Liver (tissue), 7 donors: ENCODE measurements at regions not wholly inside any gene's neighbourhood (a gene's known extent, or its start where the extent isn't known, plus 50 kb on each side); places are given as distances from the start of the nearest gene placed in this dataset.

Experiments
- DNase-seq: peaks from one replicate; pipeline ENCODE4 v3.0.0-alpha.2; 2017; ENCODE audit warnings: low spot score
- H3K27ac ChIP-seq, 2 donors: one replicate each; pipeline ENCODE4 v1.7.0; 2013; ENCODE audit warnings: inconsistent platforms in 2 of 2, low read length in 2 of 2, control low read depth in 1 of 2, low read depth in 1 of 2, mild to moderate bottlenecking in 1 of 2
- H3K27me3 ChIP-seq, 4 donors: one replicate each; pipeline versions ENCODE4 v1.6.1 to v1.7.0; 2013; ENCODE audit warnings: low read length in 3 of 4, inconsistent platforms in 1 of 4, mild to moderate bottlenecking in 1 of 4, moderate library complexity in 1 of 4; ENCODE audit not compliant: control insufficient read depth in 4 of 4, insufficient read depth in 4 of 4
- H3K36me3 ChIP-seq, 4 donors: one replicate each; pipeline versions ENCODE4 v1.6.1 to v1.7.0; 2013; ENCODE audit warnings: low read length in 3 of 4, mild to moderate bottlenecking in 3 of 4, low read depth in 1 of 4, moderate library complexity in 1 of 4; ENCODE audit not compliant: control insufficient read depth in 4 of 4, insufficient read depth in 3 of 4
- H3K4me1 ChIP-seq, 4 donors: one replicate each; pipeline versions ENCODE4 v1.6.1 to v1.7.0; 2013; ENCODE audit warnings: low read length in 3 of 4, mild to moderate bottlenecking in 3 of 4, moderate library complexity in 1 of 4; ENCODE audit not compliant: control insufficient read depth in 4 of 4, insufficient read depth in 4 of 4
- H3K4me3 ChIP-seq, 3 donors: one replicate each; pipeline versions ENCODE4 v1.6.1 to v1.7.0; 2013; ENCODE audit warnings: low read length in 3 of 3, control low read depth in 1 of 3, low read depth in 1 of 3, mild to moderate bottlenecking in 1 of 3
- H3K9ac ChIP-seq, 2 donors: one replicate each; pipeline ENCODE4 v1.7.0; 2013; ENCODE audit warnings: low read length in 2 of 2, mild to moderate bottlenecking in 2 of 2, moderate library complexity in 2 of 2, control low read depth in 1 of 2, low read depth in 1 of 2
- H3K9me3 ChIP-seq, 4 donors: one replicate each; pipeline versions ENCODE4 v1.6.1 to v1.7.0; 2013; ENCODE audit warnings: low read length in 3 of 4; ENCODE audit not compliant: control insufficient read depth in 4 of 4
- ATF3 ChIP-seq: IDR thresholded peaks from 2 replicates; pipeline ENCODE4 v1.6.1; 2016; ENCODE audit warnings: antibody characterized with exemption
- FOXA1 ChIP-seq: IDR thresholded peaks from 2 replicates; pipeline ENCODE4 v1.6.1; 2016; ENCODE audit warnings: antibody characterized with exemption
- FOXA2 ChIP-seq: IDR thresholded peaks from 2 replicates; pipeline ENCODE4 v1.6.1; 2016; ENCODE audit warnings: antibody characterized with exemption
- GABPA ChIP-seq, 2 donors: IDR thresholded peaks in 1 of 2; conservative IDR thresholded peaks in 1 of 2; 2 replicates each; pipeline ENCODE4 v1.6.1; 2016; ENCODE audit warnings: antibody characterized with exemption in 2 of 2, mild to moderate bottlenecking in 1 of 2, moderate library complexity in 1 of 2
- HNF4A ChIP-seq, 2 donors: conservative IDR thresholded peaks; 2 replicates each; pipeline ENCODE4 v1.6.1; 2016; ENCODE audit warnings: antibody characterized with exemption in 2 of 2, mild to moderate bottlenecking in 2 of 2
- HNF4G ChIP-seq: IDR thresholded peaks from 2 replicates; pipeline ENCODE4 v1.6.1; 2016; ENCODE audit warnings: antibody characterized with exemption
- JUND ChIP-seq, 2 donors: IDR thresholded peaks; 2 replicates each; pipeline ENCODE4 v1.6.1; 2016; ENCODE audit warnings: antibody characterized with exemption in 2 of 2
- MAX ChIP-seq: IDR thresholded peaks from 2 replicates; pipeline ENCODE4 v1.6.1; 2016; ENCODE audit warnings: antibody characterized with exemption
- NR2F2 ChIP-seq: IDR thresholded peaks from 2 replicates; pipeline ENCODE4 v1.6.1; 2016; ENCODE audit warnings: antibody characterized with exemption
- RAD21 ChIP-seq, 2 donors: IDR thresholded peaks; 2 replicates each; pipeline ENCODE4 v1.6.1; 2016; ENCODE audit warnings: antibody characterized with exemption in 2 of 2, mild to moderate bottlenecking in 2 of 2
- REST ChIP-seq: IDR thresholded peaks from 2 replicates; pipeline ENCODE4 v1.6.1; 2016; ENCODE audit warnings: antibody characterized with exemption, mild to moderate bottlenecking
- RXRA ChIP-seq, 2 donors: IDR thresholded peaks; 2 replicates each; pipeline ENCODE4 v1.6.1; 2017 to 2018; ENCODE audit warnings: antibody characterized with exemption in 2 of 2, mild to moderate bottlenecking in 1 of 2
- SP1 ChIP-seq: IDR thresholded peaks from 2 replicates; pipeline ENCODE4 v1.6.1; 2018; ENCODE audit warnings: antibody characterized with exemption, mild to moderate bottlenecking
- TAF1 ChIP-seq: conservative IDR thresholded peaks from 2 replicates; pipeline ENCODE4 v1.6.1; 2016; ENCODE audit warnings: antibody characterized with exemption, mild to moderate bottlenecking
- YY1 ChIP-seq: IDR thresholded peaks from 2 replicates; pipeline ENCODE4 v1.6.1; 2016; ENCODE audit warnings: antibody characterized with exemption, mild to moderate bottlenecking
- ZBTB33 ChIP-seq: IDR thresholded peaks from 2 replicates; pipeline ENCODE4 v1.6.1; 2016; ENCODE audit warnings: antibody characterized with exemption
- WGBS: extraction: QIAGEN DNeasy Blood & Tissue Kit; methylation state at CpG from one replicate; pipeline ENCODE4 v1.1.7; 2013; 5-methylcytosine and 5-hydroxymethylcytosine counted together
- donor health status: healthy.
- donor health status: healthy.
- donor health status: healthy.
- donor health status: healthy.

- Histone ChIP-seq H3K9me3 (peaks cover 0 to 7% (median 2%) of the 10 kb centered on the region in 4 donors), H3K4me1 (no peaks in the 10 kb centered on the region)
- TF ChIP-seq FOXA1, result no peak
- no peak for TF ChIP-seq RAD21 (IDR thresholded peaks at IDR 0.05)
- TF ChIP-seq YY1, result no peak
- TF ChIP-seq HNF4A (conservative IDR thresholded peaks at IDR 0.05), result no peak
- TF ChIP-seq FOXA2, result no peak
- TF ChIP-seq MAX, result no peak
- TF ChIP-seq NR2F2, result no peak
- TF ChIP-seq ZBTB33, result no peak
- TF ChIP-seq REST, result no peak
- TF ChIP-seq TAF1, result no peak
- no peak for TF ChIP-seq ATF3
- no peak for TF ChIP-seq HNF4G
- no peak for TF ChIP-seq RXRA (IDR thresholded peaks at IDR 0.05)
- no peak for TF ChIP-seq JUND (IDR thresholded peaks at IDR 0.05)
- no peak for TF ChIP-seq GABPA (IDR thresholded peaks at IDR 0.05 in 1 of 2, conservative IDR thresholded peaks at IDR 0.05 in 1 of 2)
These were observed 181.2 kb upstream of the RARB start for GRCh38 chr3:25246913-25247312.

GRCh38 chr3:25252291-25252690 is 175.8 kb upstream of the RARB start:
- no peak for TF ChIP-seq TAF1
- no peak for TF ChIP-seq SP1
- TF ChIP-seq NR2F2, result no peak
- Histone ChIP-seq H3K4me1 (no peaks in the 10 kb centered on the region), H3K27ac (no peak overlapping the region), H3K27me3 (peaks cover 0 to 2% (median 0%) of the 10 kb centered on the region in 4 donors), H3K4me3 (no peak overlapping the region), H3K9ac (no peak overlapping the region), H3K36me3 (no peaks in the 10 kb centered on the region), H3K9me3 (peaks cover 2 to 10% (median 4%) of the 10 kb centered on the region in 4 donors)
- 65% methylated on average over 1 of the region's 1 CpG for WGBS
- no peak for DNase-seq

More at GRCh38 chr3:25246913-25247312, 181.2 kb upstream of the RARB start:
- H3K27me3 ChIP-seq, result peaks cover 0 to 2% (median 0%) of the 10 kb centered on the region in 4 donors
- 69% methylated on average over 5 of the region's 5 CpGs for WGBS
- no peak overlapping the region for H3K9ac ChIP-seq
- no peak overlapping the region for H3K27ac ChIP-seq
- no peak overlapping the region for H3K4me3 ChIP-seq
- H3K36me3 ChIP-seq, result no peaks in the 10 kb centered on the region
- DNase-seq, result no peak
